WTC11 (cell line): ENCODE measurements at regions not wholly inside any gene's neighbourhood (a gene's known extent, or its start where the extent isn't known, plus 50 kb on each side); places are given as distances from the start of the nearest gene placed in this dataset.
A peak's percentile ranks its signal among the peaks of the same experiment; 100 is the strongest.
"Not testable (repeated sequence)": the region's sequence is repeated elsewhere in the genome, so short reads cannot be mapped to it uniquely, and the experiment has no call there.

Experiments
- ATAC-seq: fragments of 200-7000 bp; cut with Tn5 transposase; 2 replicates; pipeline ENCODE4 v1.10.0; 2021; ENCODE audit warnings: mild to moderate bottlenecking, moderate library complexity
- CTCF ChIA-PET: fragments of 300-600 bp; sonication (Branson Sonifier 250); formaldehyde crosslinking; loops from one replicate; lab custom pipeline; 2021; ENCODE audit warnings: antibody characterized with exemption; lab: Charles Lee
- POLR2A ChIA-PET: fragments of 350-600 bp; sonication (Branson Sonifier 250); formaldehyde crosslinking; loops from one replicate; lab custom pipeline; 2021; ENCODE audit warnings: antibody characterized with exemption; lab: Charles Lee
- DNase-seq: peaks from one replicate; pipeline ENCODE4 v3.0.0; 2021; ENCODE audit warnings: low spot score
- H3K27ac Mint-ChIP-seq: 2 replicates; pipeline ENCODE4 v1.8.0; 2021; ENCODE audit warnings: mixed read lengths
- H3K27me3 Mint-ChIP-seq: 2 replicates; pipeline ENCODE4 v1.8.0; 2021; ENCODE audit warnings: low read depth, mild to moderate bottlenecking, moderate library complexity, mixed read lengths
- H3K36me3 Mint-ChIP-seq: 2 replicates; pipeline ENCODE4 v1.8.0; 2021; ENCODE audit warnings: mixed read lengths
- H3K4me1 Mint-ChIP-seq: 2 replicates; pipeline ENCODE4 v1.8.0; 2022; ENCODE audit warnings: mixed read lengths
- H3K4me3 Mint-ChIP-seq: 2 replicates; pipeline ENCODE4 v1.8.0; 2021; ENCODE audit warnings: mild to moderate bottlenecking, moderate library complexity, mixed read lengths
- H3K9me3 Mint-ChIP-seq: 2 replicates; pipeline ENCODE4 v1.8.0; 2021; ENCODE audit warnings: mixed read lengths
- ATF1 ChIP-seq: sonication (generic); formaldehyde crosslinking; IDR thresholded peaks from 2 replicates; pipeline ENCODE4 v1.8.1; 2023; ENCODE audit warnings: mild to moderate bottlenecking, moderate library complexity, missing genetic modification reagents
- CREM ChIP-seq: sonication (generic); formaldehyde crosslinking; IDR thresholded peaks from 2 replicates; pipeline ENCODE4 v1.8.1; 2022; ENCODE audit warnings: mild to moderate bottlenecking, missing genetic modification reagents, moderate library complexity
- E2F4 ChIP-seq: sonication (generic); formaldehyde crosslinking; IDR thresholded peaks from 2 replicates; pipeline ENCODE4 v1.8.1; 2022; ENCODE audit warnings: low read depth, mild to moderate bottlenecking, moderate library complexity, missing genetic modification reagents, borderline replicate concordance
- E2F5 ChIP-seq: sonication (generic); formaldehyde crosslinking; IDR thresholded peaks from 2 replicates; pipeline ENCODE4 v1.8.1; 2022; ENCODE audit warnings: mild to moderate bottlenecking, moderate library complexity, missing genetic modification reagents
- FOXK1 ChIP-seq: sonication (generic); formaldehyde crosslinking; IDR thresholded peaks from 2 replicates; pipeline ENCODE4 v1.8.0; 2022; ENCODE audit warnings: mild to moderate bottlenecking, moderate library complexity, missing genetic modification reagents
- JUN ChIP-seq: sonication (generic); formaldehyde crosslinking; IDR thresholded peaks from 2 replicates; pipeline ENCODE4 v1.8.0; 2023; ENCODE audit warnings: mild to moderate bottlenecking, missing genetic modification reagents
- KAT7 ChIP-seq: sonication (generic); formaldehyde crosslinking; IDR thresholded peaks from 2 replicates; pipeline ENCODE4 v1.8.1; 2023; ENCODE audit warnings: missing genetic modification reagents, mild to moderate bottlenecking, borderline replicate concordance
- MXD4 ChIP-seq: fragments of 250-450 bp; sonication (Bioruptor Pico); IDR thresholded peaks from 2 replicates; pipeline ENCODE4 v1.8.0; 2021; ENCODE audit warnings: mild to moderate bottlenecking, moderate library complexity, borderline replicate concordance
- MYBL2 ChIP-seq: sonication (generic); formaldehyde crosslinking; IDR thresholded peaks from 2 replicates; pipeline ENCODE4 v1.8.1; 2023; ENCODE audit warnings: mild to moderate bottlenecking, moderate library complexity, missing genetic modification reagents
- NFE2L1 ChIP-seq: sonication (generic); formaldehyde crosslinking; IDR thresholded peaks from 2 replicates; pipeline ENCODE4 v1.8.1; 2023; ENCODE audit warnings: missing genetic modification reagents
- NR3C1 ChIP-seq: sonication (generic); formaldehyde crosslinking; conservative IDR thresholded peaks from 2 replicates; pipeline ENCODE4 v1.8.1; 2023; ENCODE audit warnings: low read depth, mild to moderate bottlenecking, missing genetic modification reagents
- SMAD3 ChIP-seq: sonication (generic); formaldehyde crosslinking; IDR thresholded peaks from 2 replicates; pipeline ENCODE4 v1.8.0; 2022; ENCODE audit warnings: missing genetic modification reagents, mild to moderate bottlenecking, borderline replicate concordance
- SMAD4 ChIP-seq: sonication (generic); formaldehyde crosslinking; IDR thresholded peaks from 2 replicates; pipeline ENCODE4 v1.8.0; 2022; ENCODE audit warnings: mild to moderate bottlenecking, missing genetic modification reagents
- TCF7 ChIP-seq: sonication (generic); formaldehyde crosslinking; IDR thresholded peaks from 2 replicates; pipeline ENCODE4 v1.8.0; 2022; ENCODE audit warnings: mild to moderate bottlenecking, low read depth, missing genetic modification reagents, moderate library complexity
- USF2 ChIP-seq: sonication (generic); formaldehyde crosslinking; IDR thresholded peaks from 2 replicates; pipeline ENCODE4 v1.8.1; 2023; ENCODE audit warnings: mild to moderate bottlenecking, missing genetic modification reagents, moderate library complexity
- ZNF512 ChIP-seq: sonication (generic); formaldehyde crosslinking; IDR thresholded peaks from 2 replicates; pipeline ENCODE4 v1.8.1; 2022; ENCODE audit warnings: missing genetic modification reagents, borderline replicate concordance

- no peaks in the 10 kb centered on the region; the same call in 1 of the 2 replicates for H3K27me3 Mint-ChIP-seq
- TF ChIP-seq ATF1 (CRISPR knock-in tag): no peak
- H3K9me3 Mint-ChIP-seq: peaks cover 22% of the 10 kb centered on the region
- ATAC-seq: no peak
- peaks cover 18% of the 10 kb centered on the region for H3K4me1 Mint-ChIP-seq
- CTCF ChIA-PET: no interaction called here
- no peak overlapping the region for H3K27ac Mint-ChIP-seq
- DNase-seq: no peak
- no peak overlapping the region for H3K4me3 Mint-ChIP-seq
- H3K36me3 Mint-ChIP-seq: peaks cover under 1% of the 10 kb centered on the region; the same call in 1 of the 2 replicates
- POLR2A ChIA-PET: no interaction called here
Observed at GRCh38 chr3:63726656-63727055, 74.2 kb downstream of the SNTN start.

GRCh38 chr3:63727233-63727632, 74.8 kb downstream of the SNTN start:
- Mint-ChIP-seq H3K27ac (no peak overlapping the region), H3K9me3 (peaks cover 22% of the 10 kb centered on the region), H3K4me1 (peaks cover 18% of the 10 kb centered on the region), H3K27me3 (no peaks in the 10 kb centered on the region; the same call in 1 of the 2 replicates), H3K36me3 (peaks cover 5% of the 10 kb centered on the region), H3K4me3 (no peak overlapping the region)
- CTCF ChIA-PET: no interaction called here
- TF ChIP-seq SMAD4 (CRISPR knock-in tag) (no peak), USF2 (CRISPR knock-in tag) (no peak), FOXK1 (no peak), CREM (CRISPR knock-in tag) (no peak)
- no peak for DNase-seq
- no peak for ATAC-seq
- POLR2A ChIA-PET: no interaction called here

GRCh38 chr3:63731866-63732265, 79.4 kb downstream of the SNTN start:
- no peak for DNase-seq
- peaks cover 3% of the 10 kb centered on the region for H3K27me3 Mint-ChIP-seq
- peaks cover 14% of the 10 kb centered on the region for H3K36me3 Mint-ChIP-seq
- peaks cover 19% of the 10 kb centered on the region for H3K9me3 Mint-ChIP-seq
- ATAC-seq: no peak
- H3K27ac Mint-ChIP-seq: no peak overlapping the region
- H3K4me3 Mint-ChIP-seq: no peak overlapping the region
- CTCF ChIA-PET: no interaction called here
- TF ChIP-seq KAT7 (CRISPR knock-in tag) (no peak), SMAD4 (CRISPR knock-in tag) (no peak), NFE2L1 (CRISPR knock-in tag) (no peak), MYBL2 (CRISPR knock-in tag) (no peak), E2F5 (no peak), JUN (no peak), E2F4 (CRISPR knock-in tag) (no peak), TCF7 (CRISPR knock-in tag) (no peak), MXD4 (no peak), NR3C1 (CRISPR knock-in tag) (no peak), ZNF512 (CRISPR knock-in tag) (no peak), SMAD3 (no peak)
- TF ChIP-seq, all 79 proteins: peak for 0
- POLR2A ChIA-PET: no interaction called here
- H3K4me1 Mint-ChIP-seq: peaks cover 11% of the 10 kb centered on the region

- H3K36me3 Mint-ChIP-seq: peaks cover 14% of the 10 kb centered on the region
- peaks cover 11% of the 10 kb centered on the region for H3K4me1 Mint-ChIP-seq
- peak overlapping the region; percentile 84 for H3K27ac Mint-ChIP-seq
- peak overlapping the region; percentile 59 for H3K4me3 Mint-ChIP-seq
- CTCF ChIA-PET: interaction anchor here (1.5 kb wide), 1 partner anchor 9 kb away, joined by 3 read pairs; no protein-coding TSS in a partner anchor
- POLR2A ChIA-PET, H3K27me3 Mint-ChIP-seq, DNase-seq, ATAC-seq: not testable (repeated sequence)
- H3K9me3 Mint-ChIP-seq: peaks cover 18% of the 10 kb centered on the region
Observed at GRCh38 chr3:63733278-63733677, 80.8 kb downstream of the SNTN start.

- peaks cover 11% of the 10 kb centered on the region for H3K4me1 Mint-ChIP-seq
- CTCF ChIA-PET: interaction anchor here (1.5 kb wide), 1 partner anchor 8 kb away, joined by 3 read pairs; no protein-coding TSS in a partner anchor
- peaks cover 18% of the 10 kb centered on the region for H3K9me3 Mint-ChIP-seq
- POLR2A ChIA-PET, DNase-seq, H3K4me3 Mint-ChIP-seq, H3K27ac Mint-ChIP-seq, ATAC-seq, H3K27me3 Mint-ChIP-seq: not testable (repeated sequence)
- peaks cover 14% of the 10 kb centered on the region for H3K36me3 Mint-ChIP-seq
Observed at GRCh38 chr3:63734632-63735031, 82.2 kb downstream of the SNTN start.

GRCh38 chr3:63736757-63737156, 82.3 kb upstream of the C3orf49 start:
- POLR2A ChIA-PET, DNase-seq, H3K27me3 Mint-ChIP-seq, ATAC-seq, CTCF ChIA-PET, H3K4me3 Mint-ChIP-seq, H3K27ac Mint-ChIP-seq: not testable (repeated sequence)
- H3K4me1 Mint-ChIP-seq: peaks cover 11% of the 10 kb centered on the region
- H3K36me3 Mint-ChIP-seq: peaks cover 13% of the 10 kb centered on the region
- H3K9me3 Mint-ChIP-seq: peaks cover 12% of the 10 kb centered on the region

GRCh38 chr3:63738577-63738976, 80.5 kb upstream of the C3orf49 start:
- H3K9me3 Mint-ChIP-seq, H3K27me3 Mint-ChIP-seq, ATAC-seq, CTCF ChIA-PET, POLR2A ChIA-PET, H3K4me1 Mint-ChIP-seq, H3K27ac Mint-ChIP-seq, DNase-seq, H3K4me3 Mint-ChIP-seq, H3K36me3 Mint-ChIP-seq: not testable (repeated sequence)
